ENCODE measurements at regions not wholly inside any gene's neighbourhood (a gene's known extent, or its start where the extent isn't known, plus 50 kb on each side); places are given as distances from the start of the nearest gene placed in this dataset.

GRCh38 chr13:106821979-106822378, 254.0 kb upstream of the ARGLU1 start:
- peaks cover 33% of the 10 kb centered on the region for H3K4me1 Mint-ChIP-seq
- CTCF ChIA-PET, result no interaction called here
- no peaks in the 10 kb centered on the region for H3K27me3 Mint-ChIP-seq (ENCODE audit: low read depth)
- no peak overlapping the region for H3K4me3 Mint-ChIP-seq
- no peak for TF ChIP-seq SMAD4 (CRISPR knock-in tag; IDR thresholded peaks at IDR 0.05)
- TF ChIP-seq NR1H2 (CRISPR knock-in tag; IDR thresholded peaks at IDR 0.05), result no peak
- no peak for TF ChIP-seq CTCF (IDR thresholded peaks at IDR 0.05)
- TF ChIP-seq TEAD1 (CRISPR knock-in tag; IDR thresholded peaks at IDR 0.05), result no peak
- TF ChIP-seq HMGA2 (CRISPR knock-in tag; IDR thresholded peaks at IDR 0.05), result no peak
- no peak for TF ChIP-seq GTF2I (CRISPR knock-in tag; conservative IDR thresholded peaks at IDR 0.05)
- no peak for TF ChIP-seq RELA (CRISPR knock-in tag; IDR thresholded peaks at IDR 0.05; ENCODE audit: borderline replicate concordance)
- TF ChIP-seq E2F1 (CRISPR knock-in tag; IDR thresholded peaks at IDR 0.05), result no peak
- TF ChIP-seq NFE2L1 (CRISPR knock-in tag; IDR thresholded peaks at IDR 0.05), result no peak
- no peak for TF ChIP-seq ZNF263 (CRISPR knock-in tag; IDR thresholded peaks at IDR 0.05; ENCODE audit: low read depth)
- TF ChIP-seq ZNF121 (CRISPR knock-in tag; IDR thresholded peaks at IDR 0.05), result no peak
- TF ChIP-seq EMX1 (CRISPR knock-in tag; IDR thresholded peaks at IDR 0.05), result no peak
- no peak for TF ChIP-seq STAT6 (CRISPR knock-in tag; conservative IDR thresholded peaks at IDR 0.05; ENCODE audit: low read depth)
- no peak for TF ChIP-seq ZNF317 (CRISPR knock-in tag; IDR thresholded peaks at IDR 0.05; ENCODE audit: borderline replicate concordance, low read depth)
- TF ChIP-seq MYBL2 (CRISPR knock-in tag; IDR thresholded peaks at IDR 0.05), result no peak
- peak overlapping the region; percentile 64; the same call in 1 of the 2 replicates for H3K27ac Mint-ChIP-seq
- DNase-seq (ENCODE audit: low spot score), result no peak
- no peak for ATAC-seq
- POLR2A ChIA-PET, result no interaction called here
- peaks cover 10% of the 10 kb centered on the region for H3K9me3 Mint-ChIP-seq
- H3K36me3 Mint-ChIP-seq, result no peaks in the 10 kb centered on the region; the same call in 1 of the 2 replicates

DNA sequence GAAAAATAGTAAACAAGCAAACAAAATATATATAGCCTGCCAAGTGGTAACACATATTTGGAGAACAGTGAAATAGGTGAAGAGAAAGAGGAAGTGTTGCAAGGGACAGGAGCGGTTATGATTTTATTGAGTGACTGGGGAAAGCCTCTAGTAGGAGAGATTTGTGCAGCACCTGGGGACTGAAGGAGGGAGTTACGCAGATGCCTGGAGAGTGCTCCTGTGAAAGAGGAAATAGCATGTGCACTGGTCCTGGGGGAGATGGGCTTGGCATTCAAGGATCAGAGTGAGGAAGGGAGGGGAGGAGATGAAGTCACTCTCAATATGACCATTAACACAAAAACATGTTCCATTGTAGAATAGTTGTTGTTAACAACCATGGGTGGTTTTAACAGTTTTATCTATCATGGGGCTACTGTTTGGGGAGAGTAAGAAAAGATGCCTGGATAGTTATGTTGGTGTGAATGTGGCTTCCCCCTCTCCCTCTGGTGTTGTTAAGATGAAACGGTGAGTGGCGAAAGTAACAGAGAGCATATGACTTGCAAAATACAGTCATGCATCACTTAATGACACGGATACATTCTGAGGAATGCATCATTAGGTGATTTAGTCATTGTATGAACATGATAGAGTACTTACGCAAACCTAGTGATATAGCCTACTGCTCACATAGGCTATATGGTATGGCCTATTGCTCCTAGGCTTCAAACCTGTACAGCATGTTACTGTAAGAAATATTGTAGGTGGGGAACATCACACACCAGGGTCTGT, 251.7 kb upstream of the ARGLU1 start:
- H3K27ac Mint-ChIP-seq, result peak overlapping the region; percentile 9; the same call in 1 of the 2 replicates
- POLR2A ChIA-PET, result no interaction called here
- no peak for TF ChIP-seq OVOL2 (CRISPR knock-in tag; IDR thresholded peaks at IDR 0.05; ENCODE audit: borderline replicate concordance)
- TF ChIP-seq, protein P1, sequence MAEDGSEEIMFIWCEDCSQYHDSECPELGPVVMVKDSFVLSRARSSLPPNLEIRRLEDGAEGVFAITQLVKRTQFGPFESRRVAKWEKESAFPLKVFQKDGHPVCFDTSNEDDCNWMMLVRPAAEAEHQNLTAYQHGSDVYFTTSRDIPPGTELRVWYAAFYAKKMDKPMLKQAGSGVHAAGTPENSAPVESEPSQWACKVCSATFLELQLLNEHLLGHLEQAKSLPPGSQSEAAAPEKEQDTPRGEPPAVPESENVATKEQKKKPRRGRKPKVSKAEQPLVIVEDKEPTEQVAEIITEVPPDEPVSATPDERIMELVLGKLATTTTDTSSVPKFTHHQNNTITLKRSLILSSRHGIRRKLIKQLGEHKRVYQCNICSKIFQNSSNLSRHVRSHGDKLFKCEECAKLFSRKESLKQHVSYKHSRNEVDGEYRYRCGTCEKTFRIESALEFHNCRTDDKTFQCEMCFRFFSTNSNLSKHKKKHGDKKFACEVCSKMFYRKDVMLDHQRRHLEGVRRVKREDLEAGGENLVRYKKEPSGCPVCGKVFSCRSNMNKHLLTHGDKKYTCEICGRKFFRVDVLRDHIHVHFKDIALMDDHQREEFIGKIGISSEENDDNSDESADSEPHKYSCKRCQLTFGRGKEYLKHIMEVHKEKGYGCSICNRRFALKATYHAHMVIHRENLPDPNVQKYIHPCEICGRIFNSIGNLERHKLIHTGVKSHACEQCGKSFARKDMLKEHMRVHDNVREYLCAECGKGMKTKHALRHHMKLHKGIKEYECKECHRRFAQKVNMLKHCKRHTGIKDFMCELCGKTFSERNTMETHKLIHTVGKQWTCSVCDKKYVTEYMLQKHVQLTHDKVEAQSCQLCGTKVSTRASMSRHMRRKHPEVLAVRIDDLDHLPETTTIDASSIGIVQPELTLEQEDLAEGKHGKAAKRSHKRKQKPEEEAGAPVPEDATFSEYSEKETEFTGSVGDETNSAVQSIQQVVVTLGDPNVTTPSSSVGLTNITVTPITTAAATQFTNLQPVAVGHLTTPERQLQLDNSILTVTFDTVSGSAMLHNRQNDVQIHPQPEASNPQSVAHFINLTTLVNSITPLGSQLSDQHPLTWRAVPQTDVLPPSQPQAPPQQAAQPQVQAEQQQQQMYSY (CRISPR knock-in tag; IDR thresholded peaks at IDR 0.05), result no peak
- TF ChIP-seq, protein P2, sequence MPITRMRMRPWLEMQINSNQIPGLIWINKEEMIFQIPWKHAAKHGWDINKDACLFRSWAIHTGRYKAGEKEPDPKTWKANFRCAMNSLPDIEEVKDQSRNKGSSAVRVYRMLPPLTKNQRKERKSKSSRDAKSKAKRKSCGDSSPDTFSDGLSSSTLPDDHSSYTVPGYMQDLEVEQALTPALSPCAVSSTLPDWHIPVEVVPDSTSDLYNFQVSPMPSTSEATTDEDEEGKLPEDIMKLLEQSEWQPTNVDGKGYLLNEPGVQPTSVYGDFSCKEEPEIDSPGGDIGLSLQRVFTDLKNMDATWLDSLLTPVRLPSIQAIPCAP (CRISPR knock-in tag; IDR thresholded peaks at IDR 0.05), result no peak
- TF ChIP-seq ARID4B (CRISPR knock-in tag; IDR thresholded peaks at IDR 0.05; ENCODE audit: borderline replicate concordance), result no peak
- TF ChIP-seq ZNF121 (CRISPR knock-in tag; IDR thresholded peaks at IDR 0.05), result no peak
- TF ChIP-seq ESRRA (CRISPR knock-in tag; IDR thresholded peaks at IDR 0.05; ENCODE audit: borderline replicate concordance), result no peak

More for the DNA sequence above, 251.7 kb upstream of the ARGLU1 start:
- peaks cover 55% of the 10 kb centered on the region for H3K4me1 Mint-ChIP-seq
- ATAC-seq (0 out of 2 replicates have a peak, but pooled peaks have one; percentile 13), DNase-seq (ENCODE audit: low spot score) (no peak)
- H3K9me3 Mint-ChIP-seq, result peaks cover 4% of the 10 kb centered on the region; the same call in 1 of the 2 replicates
- no peak overlapping the region for H3K4me3 Mint-ChIP-seq
- H3K36me3 Mint-ChIP-seq, result no peaks in the 10 kb centered on the region; the same call in 1 of the 2 replicates
- H3K27me3 Mint-ChIP-seq (ENCODE audit: low read depth), result no peaks in the 10 kb centered on the region
- CTCF ChIA-PET, result no interaction called here
